MCF 10A (cell line): ENCODE measurements at regions not wholly inside any gene's neighbourhood (a gene's known extent, or its start where the extent isn't known, plus 50 kb on each side); places are given as distances from the start of the nearest gene placed in this dataset.
"Not testable (repeated sequence)": the region's sequence is repeated elsewhere in the genome, so short reads cannot be mapped to it uniquely, and the experiment has no call there.

Experiments
- BruUV-seq: library from RNA; stranded (reverse); fragments of 400-500 nt; replicated peaks from 2 replicates; lab custom pipeline; 2021; lab: Mats Ljungman, UMichigan
- CTCF ChIA-PET: fragments of 300-600 bp; sonication (Branson Sonifier 250); formaldehyde crosslinking; extraction: SDS; loops from one replicate; lab custom pipeline; 2021; ENCODE audit warnings: antibody characterized with exemption, inconsistent platforms; lab: Yijun Ruan, JAX
- POLR2A ChIA-PET: fragments of 300-600, 350-650 bp; sonication (Branson Sonifier 250); formaldehyde crosslinking; extraction: SDS; loops from one replicate; lab custom pipeline; 2020; ENCODE audit warnings: antibody characterized with exemption, inconsistent platforms; lab: Yijun Ruan, JAX
- DNase-seq: peaks from one replicate; pipeline ENCODE4 v3.0.0-alpha.2; 2018; ENCODE audit not compliant: unreplicated experiment
- H3K27ac Mint-ChIP-seq: one replicate; pipeline ENCODE4 v1.8.0; 2022; ENCODE audit warnings: mild to moderate bottlenecking, low read depth, mixed read lengths; ENCODE audit not compliant: unreplicated experiment
- H3K27me3 Mint-ChIP-seq: one replicate; pipeline ENCODE4 v1.8.0; 2022; ENCODE audit warnings: mixed read lengths; ENCODE audit not compliant: insufficient read depth, unreplicated experiment
- H3K36me3 Mint-ChIP-seq: one replicate; pipeline ENCODE4 v1.8.0; 2022; ENCODE audit warnings: mild to moderate bottlenecking, moderate library complexity, mixed read lengths; ENCODE audit not compliant: insufficient read depth, unreplicated experiment
- H3K4me1 Mint-ChIP-seq: one replicate; pipeline ENCODE4 v1.8.0; 2022; ENCODE audit warnings: mixed read lengths; ENCODE audit not compliant: insufficient read depth, unreplicated experiment
- H3K4me3 Mint-ChIP-seq: one replicate; pipeline ENCODE4 v1.8.0; 2022; ENCODE audit warnings: mild to moderate bottlenecking, moderate library complexity, mixed read lengths; ENCODE audit not compliant: unreplicated experiment
- H3K9me3 Mint-ChIP-seq: one replicate; pipeline ENCODE4 v1.8.0; 2022; ENCODE audit warnings: mixed read lengths; ENCODE audit not compliant: unreplicated experiment
- intact Hi-C: fragments of 100-400 bp; cut with micrococcal nuclease; formaldehyde crosslinking; loops from 2 replicates; pipeline ENCODE4 v1.14.1; 2022
- TF ChIP-seq, protein P1 (sequence below): fragments of 200-600 bp; IDR thresholded peaks from one replicate; pipeline ENCODE4 v1.8.0; 2022; ENCODE audit warnings: antibody characterized with exemption, mild to moderate bottlenecking; ENCODE audit not compliant: unreplicated experiment

DNA sequence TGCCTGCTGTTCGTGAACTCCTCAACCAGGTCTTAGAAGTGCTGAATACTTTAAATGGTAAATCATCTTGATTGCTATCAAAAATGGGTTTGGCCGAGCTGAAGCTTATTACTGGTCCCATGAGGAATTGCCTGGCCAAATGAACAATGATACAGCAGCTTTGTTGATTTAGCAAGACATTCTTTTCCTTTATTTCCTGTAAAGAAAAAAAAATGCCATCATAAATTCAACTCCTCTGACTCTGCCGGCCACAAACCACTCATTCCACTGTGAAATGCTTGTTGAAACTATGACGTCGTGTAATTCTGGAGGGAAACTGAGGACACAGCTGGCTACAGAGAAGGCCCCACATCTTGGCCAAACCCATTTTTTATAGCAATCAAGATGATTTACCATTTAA is 74.2 kb upstream of the ID2 start:
- Mint-ChIP-seq H3K36me3 (no peaks in the 10 kb centered on the region), H3K27me3 (no peaks in the 10 kb centered on the region), H3K4me3 (no peak overlapping the region), H3K4me1 (no peaks in the 10 kb centered on the region), H3K9me3 (no peaks in the 10 kb centered on the region), H3K27ac (no peak overlapping the region)
- ChIA-PET CTCF (interaction anchor here (0.7 kb wide), 1 partner anchor 1471 kb away, joined by 5 read pairs; no protein-coding TSS in a partner anchor), POLR2A (no interaction called here)
- intact Hi-C loops = no loop called here
- no TSS peak for BruUV-seq
- no peak for DNase-seq
- TF ChIP-seq, protein P1, sequence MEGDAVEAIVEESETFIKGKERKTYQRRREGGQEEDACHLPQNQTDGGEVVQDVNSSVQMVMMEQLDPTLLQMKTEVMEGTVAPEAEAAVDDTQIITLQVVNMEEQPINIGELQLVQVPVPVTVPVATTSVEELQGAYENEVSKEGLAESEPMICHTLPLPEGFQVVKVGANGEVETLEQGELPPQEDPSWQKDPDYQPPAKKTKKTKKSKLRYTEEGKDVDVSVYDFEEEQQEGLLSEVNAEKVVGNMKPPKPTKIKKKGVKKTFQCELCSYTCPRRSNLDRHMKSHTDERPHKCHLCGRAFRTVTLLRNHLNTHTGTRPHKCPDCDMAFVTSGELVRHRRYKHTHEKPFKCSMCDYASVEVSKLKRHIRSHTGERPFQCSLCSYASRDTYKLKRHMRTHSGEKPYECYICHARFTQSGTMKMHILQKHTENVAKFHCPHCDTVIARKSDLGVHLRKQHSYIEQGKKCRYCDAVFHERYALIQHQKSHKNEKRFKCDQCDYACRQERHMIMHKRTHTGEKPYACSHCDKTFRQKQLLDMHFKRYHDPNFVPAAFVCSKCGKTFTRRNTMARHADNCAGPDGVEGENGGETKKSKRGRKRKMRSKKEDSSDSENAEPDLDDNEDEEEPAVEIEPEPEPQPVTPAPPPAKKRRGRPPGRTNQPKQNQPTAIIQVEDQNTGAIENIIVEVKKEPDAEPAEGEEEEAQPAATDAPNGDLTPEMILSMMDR = no peak

DNA sequence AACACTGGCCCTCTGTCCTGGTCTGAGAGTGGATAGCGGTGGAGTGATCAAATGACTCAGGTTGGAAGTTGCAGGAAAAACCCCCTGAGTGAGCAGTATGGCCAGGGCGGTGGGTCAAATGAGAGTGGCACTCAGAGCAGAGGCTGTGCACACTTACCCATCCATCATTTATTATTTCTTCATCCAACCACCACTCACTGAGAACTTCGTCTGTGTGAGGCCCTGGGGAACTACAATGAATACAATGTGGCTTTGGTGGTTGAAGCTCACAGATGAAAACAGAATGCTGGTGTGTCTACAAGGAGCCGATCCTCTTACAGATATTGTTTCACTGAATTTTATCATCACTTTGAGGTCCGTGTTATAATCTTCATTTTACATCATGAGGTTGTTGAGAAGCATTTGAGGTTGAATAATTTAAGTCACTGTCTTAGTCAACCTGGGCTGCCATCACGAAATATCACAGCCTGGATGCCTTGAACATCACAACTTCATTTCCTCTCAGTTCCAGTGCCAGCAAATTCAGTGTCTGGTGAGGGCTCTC is 73.4 kb upstream of the ID2 start:
- ChIA-PET CTCF (interaction anchor here (0.6 kb wide), 1 partner anchor 1752 kb away, joined by 3 read pairs; no protein-coding TSS in a partner anchor), POLR2A (no interaction called here)
- no TSS peak for BruUV-seq
- no peaks in the 10 kb centered on the region for H3K9me3 Mint-ChIP-seq
- H3K27me3 Mint-ChIP-seq = no peaks in the 10 kb centered on the region
- no peaks in the 10 kb centered on the region for H3K4me1 Mint-ChIP-seq
- H3K4me3 Mint-ChIP-seq = no peak overlapping the region
- no peaks in the 10 kb centered on the region for H3K36me3 Mint-ChIP-seq
- H3K27ac Mint-ChIP-seq = no peak overlapping the region
- TF ChIP-seq, protein P1 = no peak
- intact Hi-C loops = no loop called here
- no peak for DNase-seq

GRCh38 chr2:8609357-8609811 is 72.5 kb upstream of the ID2 start:
- intact Hi-C loops = no loop called here
- TF ChIP-seq, protein P1 = no peak
- Mint-ChIP-seq H3K27me3 (no peaks in the 10 kb centered on the region), H3K9me3 (no peaks in the 10 kb centered on the region), H3K4me3 (no peak overlapping the region), H3K36me3 (no peaks in the 10 kb centered on the region), H3K4me1 (no peaks in the 10 kb centered on the region), H3K27ac (no peak overlapping the region)
- DNase-seq = no peak
- ChIA-PET POLR2A (no interaction called here), CTCF (interaction anchor here (0.6 kb wide), 1 partner anchor 1752 kb away, joined by 3 read pairs; no protein-coding TSS in a partner anchor)
- no TSS peak for BruUV-seq

DNA sequence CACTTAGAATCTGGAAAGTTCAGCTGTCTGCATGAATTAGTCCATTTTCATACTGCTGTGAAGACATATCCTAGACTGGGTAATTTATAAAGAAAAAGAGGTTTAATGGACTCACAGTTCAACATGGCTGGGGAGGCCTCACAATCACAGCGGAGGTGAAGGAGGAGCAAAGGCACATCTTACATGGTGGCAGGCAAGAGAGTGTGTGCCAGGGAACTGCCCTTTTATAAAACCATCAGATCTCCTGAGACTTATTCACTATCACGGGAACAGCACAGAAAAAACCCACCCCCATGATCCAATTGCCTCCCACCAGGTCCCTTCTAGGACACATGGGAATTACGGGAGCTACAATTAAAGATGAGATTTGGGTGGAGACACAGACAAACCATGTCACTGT is 71.1 kb upstream of the ID2 start:
- H3K27ac Mint-ChIP-seq, CTCF ChIA-PET, BruUV-seq, H3K9me3 Mint-ChIP-seq, H3K4me3 Mint-ChIP-seq, H3K4me1 Mint-ChIP-seq, POLR2A ChIA-PET, H3K27me3 Mint-ChIP-seq, H3K36me3 Mint-ChIP-seq, DNase-seq, intact Hi-C loops: not testable (repeated sequence)
